ENCODE measurements at regions not wholly inside any gene's neighbourhood (a gene's known extent, or its start where the extent isn't known, plus 50 kb on each side); places are given as distances from the start of the nearest gene placed in this dataset.
"Not testable (repeated sequence)": the region's sequence is repeated elsewhere in the genome, so short reads cannot be mapped to it uniquely, and the experiment has no call there.

GRCh38 chr3:164723396-164723795 is 354.9 kb downstream of the SI start:
- ChIA-PET CTCF (ENCODE audit: low intra/inter-chr PET ratio) (no interaction called here), POLR2A (no interaction called here)
- no peak overlapping the region for H3K9ac ChIP-seq (ENCODE audit: insufficient read depth in 1 of 2, low read depth in 2 of 2, low read length in 2 of 2)
- no peak overlapping the region for H3K4me3 ChIP-seq
- TF ChIP-seq HOXB6 (CRISPR knock-in tag; IDR thresholded peaks at IDR 0.05; ENCODE audit: borderline replicate concordance), result no peak
- 0% methylated on average over 4 of the region's 4 CpGs for WGBS (ENCODE audit: insufficient coverage, low coverage, missing lambda C conversion rate)
- BruUV-seq (replicated peaks), result no TSS peak
- no peaks in the 10 kb centered on the region for H3K36me3 ChIP-seq (ENCODE audit: control insufficient read depth, insufficient read depth, low read length)
- ATAC-seq, result no peak
- no peak for FAIRE-seq
- no peaks in the 10 kb centered on the region for H3K27me3 ChIP-seq (ENCODE audit: control insufficient read depth in 2 of 2, insufficient read depth in 2 of 2, low read length in 2 of 2)
- H4K20me1 ChIP-seq (replicated peaks; ENCODE audit: control insufficient read depth, insufficient read depth, low read length), result no peaks in the 10 kb centered on the region
- H3K9me1 ChIP-seq (ENCODE audit: control insufficient read depth, insufficient read depth, low read length), result no peaks in the 10 kb centered on the region
- H2AFZ ChIP-seq (ENCODE audit: low read depth, low read length), result no peak overlapping the region
- H3K4me1 ChIP-seq (replicated peaks in 1 of 2; ENCODE audit: control insufficient read depth in 2 of 2, insufficient read depth in 2 of 2, low read length in 2 of 2), result no peaks in the 10 kb centered on the region
- no peaks in the 10 kb centered on the region for H3K79me2 ChIP-seq (ENCODE audit: control insufficient read depth, insufficient read depth, low read length)
- H3K9me3 ChIP-seq (replicated peaks; ENCODE audit: control insufficient read depth, insufficient read depth, low read depth, low read length), result no peaks in the 10 kb centered on the region
- no peak overlapping the region for H3K4me2 ChIP-seq (ENCODE audit: insufficient read depth, low read length)
- no peak overlapping the region for H3K27ac ChIP-seq (ENCODE audit: extremely low read depth, low read depth, low read length)
- in situ Hi-C loops (cut with MboI), result no loop called here
- intact Hi-C loops (cut with micrococcal nuclease), result no loop called here
- DNase-seq (ENCODE audit: extremely low read depth in 1 of 4, low spot score in 3 of 4), result no peak

- H2AFZ ChIP-seq (ENCODE audit: low read depth, low read length); H3K9me3 ChIP-seq (replicated peaks; ENCODE audit: control insufficient read depth, insufficient read depth, low read depth, low read length); H3K36me3 ChIP-seq (ENCODE audit: control insufficient read depth, insufficient read depth, low read length); CTCF ChIA-PET (ENCODE audit: low intra/inter-chr PET ratio); H3K9me1 ChIP-seq (ENCODE audit: control insufficient read depth, insufficient read depth, low read length); H3K4me3 ChIP-seq; DNase-seq (ENCODE audit: extremely low read depth in 1 of 4, low spot score in 3 of 4); H4K20me1 ChIP-seq (replicated peaks; ENCODE audit: control insufficient read depth, insufficient read depth, low read length); H3K4me2 ChIP-seq (ENCODE audit: insufficient read depth, low read length); H3K27ac ChIP-seq (ENCODE audit: extremely low read depth, low read depth, low read length); BruUV-seq (replicated peaks); H3K9ac ChIP-seq (ENCODE audit: insufficient read depth in 1 of 2, low read depth in 2 of 2, low read length in 2 of 2); H3K79me2 ChIP-seq (ENCODE audit: control insufficient read depth, insufficient read depth, low read length); intact Hi-C loops (cut with micrococcal nuclease); POLR2A ChIA-PET; H3K4me1 ChIP-seq (replicated peaks in 1 of 2; ENCODE audit: control insufficient read depth in 2 of 2, insufficient read depth in 2 of 2, low read length in 2 of 2); H3K27me3 ChIP-seq (ENCODE audit: control insufficient read depth in 2 of 2, insufficient read depth in 2 of 2, low read length in 2 of 2); in situ Hi-C loops (cut with MboI); FAIRE-seq; ATAC-seq: not testable (repeated sequence)
- WGBS (ENCODE audit: insufficient coverage, low coverage, missing lambda C conversion rate), result 4% methylated on average over 9 of the region's 13 CpGs
Observed at GRCh38 chr3:164702808-164703207, 375.5 kb downstream of the SI start.
